GM12865 (cell line): ENCODE measurements at regions not wholly inside any gene's neighbourhood (a gene's known extent, or its start where the extent isn't known, plus 50 kb on each side); places are given as distances from the start of the nearest gene placed in this dataset.
"Not testable (repeated sequence)": the region's sequence is repeated elsewhere in the genome, so short reads cannot be mapped to it uniquely, and the experiment has no call there.

Experiments used
- DNase-seq: peaks from one replicate; pipeline ENCODE4 v3.0.0; 2010; ENCODE audit warnings: low read depth
- H3K4me3 ChIP-seq: 2 replicates; pipeline ENCODE4 v1.5.1; 2011; ENCODE audit warnings: mild to moderate bottlenecking, low read depth, low read length, control low read depth
- TF ChIP-seq, protein P1 (sequence below): IDR thresholded peaks from 2 replicates; pipeline ENCODE4 v1.5.1; 2011; ENCODE audit warnings: low read length, control low read depth, low read depth, inconsistent platforms; ENCODE audit not compliant: insufficient read depth; ENCODE audit errors: missing control alignments

DNA sequence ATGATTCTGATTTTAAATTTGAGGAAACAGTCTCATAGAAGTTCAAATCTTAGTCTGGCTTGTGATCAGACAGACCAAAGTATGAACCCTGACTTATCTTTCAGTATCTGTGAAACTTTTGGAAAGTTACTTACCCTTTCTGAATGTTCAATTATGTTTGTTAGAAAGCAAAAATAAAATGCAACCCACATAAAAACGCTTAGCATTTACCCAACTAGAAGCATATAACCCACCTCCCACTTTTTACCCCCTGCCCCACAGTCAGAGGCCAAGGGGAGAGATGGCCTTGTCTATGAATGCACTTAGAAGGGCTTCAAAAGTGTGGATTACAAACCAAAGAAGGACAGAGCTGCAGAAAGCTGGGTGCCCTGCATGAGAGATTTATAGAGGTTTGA lies 248.2 kb downstream of the SPATA31A6 start:
- not testable (repeated sequence) for H3K4me3 ChIP-seq, DNase-seq

DNA sequence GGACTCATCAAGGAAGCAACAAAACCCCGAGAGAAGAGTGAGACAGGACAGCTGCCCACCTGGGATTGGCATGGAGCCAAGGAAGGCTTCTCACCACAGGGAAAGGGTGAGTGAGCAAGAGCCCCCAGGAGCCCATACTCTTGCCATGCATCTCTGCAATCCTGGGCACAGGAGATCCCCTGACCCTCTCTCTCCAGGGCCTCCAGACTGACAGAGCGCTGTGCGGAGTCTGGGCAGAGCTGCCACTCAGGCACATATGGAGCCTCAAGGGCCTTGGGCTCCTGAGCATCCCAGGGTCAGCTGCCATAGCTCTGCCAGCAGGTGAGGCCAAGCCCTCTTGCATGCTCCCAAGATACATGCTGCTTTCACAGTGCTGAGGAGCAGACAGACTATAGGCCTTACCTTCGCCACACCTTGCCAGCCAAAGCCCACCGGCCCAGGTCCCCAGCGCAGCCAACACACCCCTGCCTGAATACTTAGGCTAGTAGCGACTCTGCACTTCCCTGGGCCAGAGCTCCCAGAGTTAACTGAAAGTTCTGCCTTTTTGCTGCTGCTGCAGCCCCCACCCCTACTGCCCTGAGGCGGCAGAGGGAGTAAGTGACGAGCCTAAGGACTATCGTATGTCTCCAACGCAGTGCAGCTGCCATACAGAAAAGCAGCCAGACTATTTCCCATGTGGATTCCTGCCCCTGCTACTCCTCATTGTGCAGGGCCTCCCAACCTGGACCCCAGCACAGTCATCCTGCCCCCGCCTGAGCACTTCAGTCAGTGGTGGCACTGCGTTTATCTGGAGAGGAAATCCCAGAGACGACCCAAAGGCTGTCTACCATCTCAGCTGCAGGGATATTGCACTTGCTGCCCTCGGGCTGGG lies 251.6 kb downstream of the SPATA31A6 start:
- H3K4me3 ChIP-seq, DNase-seq: not testable (repeated sequence)

DNA sequence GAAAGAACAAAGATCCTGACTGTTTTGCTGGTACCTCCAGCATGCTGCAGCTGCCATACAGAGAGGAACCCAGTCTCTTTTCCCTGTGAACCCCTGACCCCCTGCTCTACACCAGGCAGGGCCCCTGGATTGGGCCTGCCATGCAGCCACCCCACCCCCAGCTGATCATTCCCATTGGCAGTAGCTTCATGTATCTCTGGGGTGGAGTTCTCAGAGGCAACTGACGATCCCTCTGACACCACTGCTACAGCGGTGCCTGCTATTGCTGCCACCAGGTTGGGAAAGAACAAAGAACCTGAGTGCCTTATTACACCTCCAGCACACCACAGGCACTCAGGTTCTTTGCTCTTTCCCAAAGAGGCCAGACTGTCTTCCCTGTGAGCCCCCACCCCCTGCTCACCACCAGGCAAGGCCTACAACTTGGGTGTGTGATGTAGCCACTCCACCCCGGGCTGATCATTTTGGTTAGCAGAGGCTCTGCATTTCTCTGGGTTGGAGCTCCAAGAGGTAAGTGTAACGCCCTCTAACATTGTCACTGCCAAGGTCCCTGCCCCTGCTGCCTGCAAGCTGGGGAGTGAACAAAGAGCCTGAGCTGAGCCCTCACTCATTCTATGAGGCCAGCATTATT lies 252.4 kb downstream of the SPATA31A6 start:
- DNase-seq, H3K4me3 ChIP-seq: not testable (repeated sequence)

DNA sequence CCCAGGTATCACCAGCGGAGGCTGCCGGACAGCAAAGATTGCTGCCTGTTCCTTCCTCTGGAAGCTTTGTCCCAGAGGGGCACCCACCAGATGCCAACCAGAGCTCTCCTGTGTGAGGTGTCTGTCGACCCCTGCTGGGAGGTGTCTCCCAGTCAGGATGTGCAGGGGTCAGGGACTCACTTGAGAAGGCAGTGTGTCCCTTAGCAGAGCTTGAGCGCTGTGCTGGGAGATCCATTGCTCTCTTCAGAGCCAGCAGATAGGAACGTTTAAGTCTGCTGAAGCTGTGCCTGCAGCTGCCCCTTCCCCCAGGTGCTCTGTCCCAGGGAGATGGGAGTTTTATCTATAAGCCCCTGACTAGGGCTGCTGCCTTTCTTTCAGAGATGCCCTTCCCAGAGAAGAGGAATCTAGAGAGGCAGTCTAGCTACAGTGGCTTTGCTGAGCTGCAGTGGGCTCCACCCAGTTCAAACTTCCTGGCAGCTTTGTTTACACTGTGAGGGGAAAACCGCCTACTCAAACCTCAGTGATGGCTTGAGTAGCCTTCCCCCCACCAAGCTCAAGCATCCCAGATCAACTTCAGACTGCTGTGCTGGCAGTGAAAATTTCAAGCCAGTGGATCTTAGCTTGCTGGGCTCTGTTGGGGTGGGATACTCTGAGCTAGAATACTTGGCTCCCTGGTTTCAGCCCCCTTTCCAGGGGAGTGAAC lies 253.7 kb downstream of the SPATA31A6 start:
- not testable (repeated sequence) for H3K4me3 ChIP-seq

DNA sequence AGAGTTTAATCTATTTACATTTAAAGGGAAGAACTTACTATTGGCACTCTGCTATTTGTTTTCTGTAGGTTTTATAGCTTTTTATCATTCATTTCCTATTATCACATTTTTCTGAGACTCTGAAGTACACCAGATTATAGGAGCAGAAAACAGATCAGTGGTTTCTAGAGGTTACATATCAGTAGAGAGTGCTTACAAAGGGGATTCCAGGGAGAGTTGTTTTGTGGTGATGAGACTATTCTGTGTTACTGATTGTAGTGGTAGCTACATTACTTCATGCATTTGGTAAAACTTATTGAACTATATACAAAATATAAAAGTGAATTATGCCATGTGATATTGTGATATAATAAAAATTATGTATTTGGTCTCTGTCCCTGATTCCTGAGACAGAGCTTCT lies 259.2 kb downstream of the SPATA31A6 start:
- DNase-seq, H3K4me3 ChIP-seq: not testable (repeated sequence)

More for the DNA sequence above, 253.7 kb downstream of the SPATA31A6 start:
- DNase-seq: not testable (repeated sequence)

DNA sequence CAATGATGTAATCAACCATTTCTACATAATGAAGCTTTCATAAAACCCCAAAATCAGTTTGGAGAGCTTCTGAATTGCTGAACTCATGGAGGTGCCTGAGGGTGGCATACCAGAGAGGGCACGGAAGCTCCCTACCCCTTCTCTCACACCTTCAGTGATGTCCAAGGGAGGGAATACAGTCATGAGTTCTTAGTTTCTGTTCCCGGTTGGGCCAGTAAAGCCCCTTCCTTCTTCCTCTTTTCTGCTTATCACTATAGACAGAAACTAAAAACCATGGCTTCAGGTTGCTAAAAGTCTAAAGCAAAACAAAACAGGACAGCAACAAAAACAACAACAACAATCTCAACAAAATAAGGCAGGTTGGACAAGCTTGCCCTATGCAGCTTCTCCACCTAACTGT lies 260.0 kb downstream of the SPATA31A6 start:
- H3K4me3 ChIP-seq: not testable (repeated sequence)
- peak; percentile 67 for DNase-seq

DNA sequence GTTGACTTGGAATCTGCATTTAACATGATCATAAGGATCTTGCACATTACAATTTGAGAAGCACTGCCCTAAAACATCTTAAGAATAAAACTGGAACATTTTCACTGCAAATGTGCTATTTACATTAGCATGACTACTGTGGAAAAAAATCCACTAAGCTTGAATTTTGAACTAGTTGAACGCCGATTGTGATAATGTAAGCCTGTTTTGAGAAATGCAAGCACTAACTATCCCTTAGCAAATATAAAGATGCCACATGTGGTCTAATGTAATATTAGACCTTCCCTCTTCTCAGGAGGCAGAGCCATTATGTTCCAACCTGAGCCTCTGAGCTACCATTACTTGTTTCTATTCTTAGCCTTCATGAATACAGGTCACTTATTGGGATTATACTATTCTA lies 278.0 kb downstream of the SPATA31A6 start:
- H3K4me3 ChIP-seq, DNase-seq: not testable (repeated sequence)

DNA sequence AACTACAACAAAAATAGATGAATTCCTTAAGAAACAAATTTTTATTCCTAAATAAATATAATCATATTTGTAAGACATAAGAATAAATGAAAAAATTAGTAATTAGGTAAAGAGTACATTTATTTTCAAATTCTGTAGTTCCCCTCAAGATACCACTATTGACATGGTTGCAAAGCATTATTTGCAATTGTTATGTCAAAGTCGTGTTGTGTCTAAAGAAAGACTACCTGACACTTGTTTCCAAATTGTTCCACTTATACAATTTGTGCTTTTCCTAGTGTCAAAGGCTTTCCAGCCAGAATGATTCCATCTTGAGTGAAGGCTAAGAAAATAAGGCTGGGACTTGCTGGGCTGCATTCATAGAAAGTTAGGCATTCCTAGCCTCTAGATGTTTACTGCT lies 278.4 kb downstream of the SPATA31A6 start:
- DNase-seq, H3K4me3 ChIP-seq: not testable (repeated sequence)

DNA sequence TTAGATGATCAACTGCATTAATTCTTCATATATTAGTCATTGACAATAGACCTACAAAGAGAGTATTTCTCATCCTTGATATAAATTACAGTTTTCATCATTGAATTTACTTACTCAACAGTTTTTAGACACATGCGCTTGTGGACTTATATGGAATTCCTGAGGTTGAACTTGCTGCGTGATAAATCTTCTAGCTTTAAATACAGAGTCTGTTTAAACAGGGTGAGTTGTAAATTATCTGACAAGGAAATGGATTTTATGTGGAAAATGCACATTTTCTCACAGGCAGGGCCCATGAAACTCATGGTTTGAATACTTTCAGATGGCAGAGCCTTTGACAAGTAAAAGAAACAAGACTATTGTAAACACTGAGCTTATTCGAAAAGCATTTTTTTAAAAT lies 280.5 kb downstream of the SPATA31A6 start:
- not testable (repeated sequence) for DNase-seq, H3K4me3 ChIP-seq

DNA sequence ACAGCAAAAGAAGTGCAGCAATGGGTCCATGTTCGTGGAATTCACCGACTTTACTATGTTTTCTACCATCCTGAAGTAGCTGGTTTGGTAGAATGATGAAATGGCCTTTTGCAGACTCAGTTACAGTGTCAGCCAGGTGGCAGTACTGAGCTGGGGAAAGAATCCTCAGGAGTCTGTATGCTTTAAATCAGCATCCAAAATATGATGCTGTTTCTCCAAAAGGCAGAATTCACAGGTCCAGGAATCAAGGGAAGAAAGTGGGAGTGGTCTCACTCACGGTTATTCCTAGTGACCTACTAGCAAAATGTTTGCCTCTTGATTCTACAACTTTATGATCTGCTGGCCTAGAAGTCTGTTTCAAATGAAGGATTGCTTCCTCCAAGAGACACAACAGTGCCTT lies 287.1 kb downstream of the SPATA31A6 start:
- not testable (repeated sequence) for H3K4me3 ChIP-seq, DNase-seq
- TF ChIP-seq, protein P1, sequence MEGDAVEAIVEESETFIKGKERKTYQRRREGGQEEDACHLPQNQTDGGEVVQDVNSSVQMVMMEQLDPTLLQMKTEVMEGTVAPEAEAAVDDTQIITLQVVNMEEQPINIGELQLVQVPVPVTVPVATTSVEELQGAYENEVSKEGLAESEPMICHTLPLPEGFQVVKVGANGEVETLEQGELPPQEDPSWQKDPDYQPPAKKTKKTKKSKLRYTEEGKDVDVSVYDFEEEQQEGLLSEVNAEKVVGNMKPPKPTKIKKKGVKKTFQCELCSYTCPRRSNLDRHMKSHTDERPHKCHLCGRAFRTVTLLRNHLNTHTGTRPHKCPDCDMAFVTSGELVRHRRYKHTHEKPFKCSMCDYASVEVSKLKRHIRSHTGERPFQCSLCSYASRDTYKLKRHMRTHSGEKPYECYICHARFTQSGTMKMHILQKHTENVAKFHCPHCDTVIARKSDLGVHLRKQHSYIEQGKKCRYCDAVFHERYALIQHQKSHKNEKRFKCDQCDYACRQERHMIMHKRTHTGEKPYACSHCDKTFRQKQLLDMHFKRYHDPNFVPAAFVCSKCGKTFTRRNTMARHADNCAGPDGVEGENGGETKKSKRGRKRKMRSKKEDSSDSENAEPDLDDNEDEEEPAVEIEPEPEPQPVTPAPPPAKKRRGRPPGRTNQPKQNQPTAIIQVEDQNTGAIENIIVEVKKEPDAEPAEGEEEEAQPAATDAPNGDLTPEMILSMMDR: peak; percentile 48

DNA sequence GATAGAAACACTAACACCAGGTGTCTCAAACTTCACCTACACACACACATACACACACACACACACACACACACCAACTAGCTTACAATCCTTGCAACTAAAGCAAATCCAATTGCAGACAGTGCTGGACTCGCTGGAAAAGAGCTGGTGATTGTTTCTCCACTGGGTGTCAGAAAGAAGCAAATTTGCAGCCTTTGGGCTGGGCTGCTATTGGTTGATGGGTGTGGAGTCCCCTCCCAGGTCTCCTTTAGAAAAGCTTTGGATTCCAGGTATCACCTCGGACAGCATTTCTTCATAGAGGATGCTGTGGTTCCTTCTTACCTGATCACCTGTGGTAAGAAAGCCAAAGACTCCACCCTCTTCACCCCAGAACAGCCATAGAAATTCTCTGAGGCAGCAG lies 307.5 kb downstream of the SPATA31A6 start:
- not testable (repeated sequence) for DNase-seq, H3K4me3 ChIP-seq

DNA sequence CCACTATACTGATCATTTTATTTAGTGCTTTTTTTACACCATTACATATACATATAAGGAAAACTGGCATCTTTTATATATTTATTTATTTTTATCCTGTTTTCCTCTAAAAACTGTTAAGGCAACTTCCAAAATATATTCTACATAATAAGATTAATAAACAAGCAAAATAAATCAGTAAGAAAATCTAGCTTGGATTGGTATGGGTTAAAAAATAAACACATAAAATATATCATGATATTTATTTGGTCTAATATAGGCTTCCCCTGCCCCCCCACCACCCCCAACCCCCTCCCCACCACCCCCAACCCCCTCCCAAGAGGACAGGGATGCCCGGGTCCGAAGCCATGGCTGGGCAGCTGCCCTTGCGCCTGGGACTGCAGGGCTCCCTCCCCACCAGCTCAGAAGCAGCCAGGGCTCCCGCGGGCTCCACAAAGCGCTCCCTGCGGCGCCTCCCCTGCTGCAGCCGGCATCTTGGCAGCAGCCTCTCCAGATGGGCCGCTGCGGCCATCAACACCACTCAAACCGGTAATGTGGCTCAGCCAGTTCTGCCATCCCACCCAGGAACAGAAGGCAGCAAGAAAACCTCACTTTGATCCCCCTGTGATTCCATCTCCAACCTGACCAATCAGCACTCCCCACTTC lies 319.3 kb downstream of the SPATA31A6 start:
- H3K4me3 ChIP-seq, DNase-seq: not testable (repeated sequence)

DNA sequence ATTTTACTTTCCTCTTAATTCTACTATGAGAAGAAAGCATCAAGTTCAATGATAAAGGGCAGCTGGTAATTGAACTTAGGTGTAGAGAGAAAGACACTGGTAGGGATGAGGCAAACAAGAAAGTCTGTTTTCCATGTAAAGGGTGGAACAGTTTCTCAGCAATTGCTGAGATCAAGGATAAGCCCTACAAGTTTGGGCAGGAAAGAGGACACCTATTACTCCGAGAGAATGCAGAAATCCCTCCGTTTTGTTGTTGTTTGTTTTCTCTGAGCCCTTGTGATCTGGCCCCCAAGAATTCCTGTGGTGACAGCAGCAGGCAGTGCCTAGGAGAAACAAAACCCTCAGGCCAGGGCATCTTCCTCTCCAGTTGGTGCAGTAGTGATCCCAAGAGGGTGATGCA lies 324.7 kb downstream of the SPATA31A6 start:
- not testable (repeated sequence) for H3K4me3 ChIP-seq, DNase-seq

DNA sequence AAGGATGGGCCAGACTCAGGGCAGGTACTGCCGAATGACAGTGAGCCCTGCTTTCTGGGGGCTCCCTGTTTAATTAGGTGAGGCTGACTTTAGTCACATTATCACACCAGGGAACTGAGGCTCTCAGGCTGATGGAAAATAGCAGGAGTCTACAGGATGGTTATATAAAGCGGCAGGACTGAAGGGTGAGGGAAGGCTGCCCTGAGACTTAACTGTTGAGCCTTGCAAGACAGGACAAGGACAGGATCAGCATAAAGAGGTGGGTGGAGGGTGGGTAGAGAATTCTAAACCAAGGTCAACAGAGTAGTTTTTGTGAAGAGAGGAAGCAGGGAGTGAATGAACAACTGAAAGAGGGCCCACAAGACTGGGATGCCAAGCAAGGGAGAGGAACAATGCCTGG lies 330.1 kb downstream of the SPATA31A6 start:
- not testable (repeated sequence) for DNase-seq, H3K4me3 ChIP-seq

DNA sequence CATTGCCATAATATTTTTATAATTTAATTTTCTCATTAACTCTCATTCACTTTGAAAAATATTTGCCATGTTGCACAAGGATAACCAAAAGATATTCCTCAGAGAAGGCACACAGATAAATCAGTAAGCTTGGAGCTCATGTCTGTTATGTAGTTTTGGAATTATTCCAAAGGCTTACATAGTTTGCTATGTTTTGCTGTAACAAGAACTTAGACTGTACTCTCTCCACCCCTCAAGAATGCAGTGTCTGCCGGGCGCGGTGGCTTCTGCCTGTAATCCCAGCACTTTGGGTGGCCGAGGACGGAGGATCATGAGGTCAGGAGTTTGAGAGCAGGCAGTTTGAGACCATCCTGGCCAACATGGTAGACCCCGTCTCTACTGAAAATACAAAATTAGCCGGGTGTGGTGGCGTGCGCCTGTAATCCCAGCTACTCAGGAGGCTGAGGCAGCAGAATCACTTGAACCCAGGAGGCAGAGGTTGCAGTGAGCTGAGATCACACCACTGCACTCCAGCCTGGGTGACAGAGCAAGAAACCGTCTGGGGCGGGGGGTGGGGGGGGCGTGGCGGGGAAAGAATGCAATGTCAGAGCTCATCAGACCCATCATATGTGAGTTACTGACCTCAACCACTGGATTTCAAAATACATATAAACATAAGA lies 351.0 kb downstream of the SPATA31A6 start:
- not testable (repeated sequence) for DNase-seq, H3K4me3 ChIP-seq
